Neutrophil (primary cell): ENCODE measurements at regions not wholly inside any gene's neighbourhood (a gene's known extent, or its start where the extent isn't known, plus 50 kb on each side); places are given as distances from the start of the nearest gene placed in this dataset.

Experiments
- H3K27ac ChIP-seq: fragments of 200-600 bp; sonication (generic); 2 replicates; pipeline ENCODE4 v1.5.1; 2016; ENCODE audit warnings: mild to moderate bottlenecking, moderate library complexity
- H3K27me3 ChIP-seq: fragments of 200-600 bp; sonication (generic); 2 replicates; pipeline ENCODE4 v1.6.0; 2016; ENCODE audit warnings: mild to moderate bottlenecking
- H3K36me3 ChIP-seq: fragments of 200-600 bp; sonication (generic); 2 replicates; pipeline ENCODE4 v1.5.1; 2017
- H3K4me1 ChIP-seq, 2 experiments: fragments of 200-600 bp in 1 of 2; sonication (generic) in 1 of 2; 1 replicate in 1 of 2; 2 replicates in 1 of 2; pipeline versions ENCODE4 v1.5.1 to v1.6.1; 2013 to 2016; ENCODE audit warnings: low read depth in 1 of 2, low read length in 1 of 2, mild to moderate bottlenecking in 1 of 2, moderate library complexity in 1 of 2; ENCODE audit not compliant: control insufficient read depth in 1 of 2, insufficient read depth in 1 of 2
- H3K4me3 ChIP-seq, 2 experiments: fragments of 200-600 bp in 1 of 2; sonication (generic) in 1 of 2; 1 replicate in 1 of 2; 2 replicates in 1 of 2; pipeline ENCODE4 v1.5.1; 2013 to 2016; ENCODE audit warnings: low read depth in 1 of 2, low read length in 1 of 2, mild to moderate bottlenecking in 1 of 2, moderate library complexity in 1 of 2
- H3K9me3 ChIP-seq: fragments of 200-600 bp; sonication (generic); 2 replicates; pipeline ENCODE4 v1.5.1; 2016
- TF ChIP-seq, protein P1 (sequence below): fragments of 200-600 bp; sonication (generic); IDR thresholded peaks from 2 replicates; pipeline ENCODE4 v1.5.1; 2016; ENCODE audit warnings: antibody characterized with exemption

DNA sequence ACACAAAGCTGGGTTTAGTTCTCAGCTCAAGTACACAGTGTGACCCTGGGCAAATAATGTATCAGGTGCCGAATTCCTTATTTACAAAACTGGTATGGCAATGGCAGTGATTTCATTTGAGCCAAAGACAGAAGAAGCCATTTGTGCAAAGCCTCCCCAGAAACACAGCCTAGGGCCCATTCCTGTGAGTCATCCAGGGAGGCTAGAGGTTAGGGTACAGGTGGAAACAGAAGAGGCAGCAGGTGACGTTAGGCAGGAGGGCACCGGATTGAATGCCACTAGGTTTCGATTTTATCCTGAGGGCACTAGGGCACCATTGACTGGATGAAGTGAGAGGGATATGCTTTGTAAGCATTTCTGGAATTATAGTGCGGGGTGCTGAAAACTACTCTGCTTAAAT, 766.9 kb upstream of the NR2F2 start:
- Histone ChIP-seq H3K27me3 (no peaks in the 10 kb centered on the region), H3K9me3 (no peaks in the 10 kb centered on the region), H3K36me3 (no peaks in the 10 kb centered on the region), H3K4me3 (no peak overlapping the region), H3K4me1 (no peaks in the 10 kb centered on the region), H3K27ac (no peak overlapping the region)
- TF ChIP-seq, protein P1, sequence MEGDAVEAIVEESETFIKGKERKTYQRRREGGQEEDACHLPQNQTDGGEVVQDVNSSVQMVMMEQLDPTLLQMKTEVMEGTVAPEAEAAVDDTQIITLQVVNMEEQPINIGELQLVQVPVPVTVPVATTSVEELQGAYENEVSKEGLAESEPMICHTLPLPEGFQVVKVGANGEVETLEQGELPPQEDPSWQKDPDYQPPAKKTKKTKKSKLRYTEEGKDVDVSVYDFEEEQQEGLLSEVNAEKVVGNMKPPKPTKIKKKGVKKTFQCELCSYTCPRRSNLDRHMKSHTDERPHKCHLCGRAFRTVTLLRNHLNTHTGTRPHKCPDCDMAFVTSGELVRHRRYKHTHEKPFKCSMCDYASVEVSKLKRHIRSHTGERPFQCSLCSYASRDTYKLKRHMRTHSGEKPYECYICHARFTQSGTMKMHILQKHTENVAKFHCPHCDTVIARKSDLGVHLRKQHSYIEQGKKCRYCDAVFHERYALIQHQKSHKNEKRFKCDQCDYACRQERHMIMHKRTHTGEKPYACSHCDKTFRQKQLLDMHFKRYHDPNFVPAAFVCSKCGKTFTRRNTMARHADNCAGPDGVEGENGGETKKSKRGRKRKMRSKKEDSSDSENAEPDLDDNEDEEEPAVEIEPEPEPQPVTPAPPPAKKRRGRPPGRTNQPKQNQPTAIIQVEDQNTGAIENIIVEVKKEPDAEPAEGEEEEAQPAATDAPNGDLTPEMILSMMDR = no peak

DNA sequence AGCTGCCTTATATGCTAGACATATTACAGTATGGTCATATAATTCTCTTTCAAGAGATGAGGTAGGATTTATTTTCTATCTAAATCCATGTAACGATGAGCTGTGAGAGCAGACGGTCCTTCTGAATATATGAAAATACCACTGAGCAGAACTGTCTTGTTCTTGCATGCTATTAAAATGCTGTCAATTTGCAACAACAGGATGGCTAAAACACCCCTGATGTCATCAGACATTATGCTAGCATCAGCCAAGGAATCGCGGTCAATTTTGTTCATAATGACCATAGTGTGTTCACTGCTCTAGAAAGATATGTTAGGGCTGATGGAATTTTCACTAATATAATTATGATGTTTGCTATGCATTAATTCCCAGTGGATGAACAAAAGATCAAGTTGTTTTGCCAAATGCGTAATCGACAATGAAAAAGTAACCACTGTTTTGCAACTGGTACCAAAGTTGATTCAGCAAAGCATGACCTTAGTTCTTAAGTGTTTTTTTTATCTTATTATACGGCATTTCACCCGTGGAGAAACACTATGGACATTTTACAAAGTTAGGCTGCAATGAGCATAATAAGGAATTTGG, 765.4 kb upstream of the NR2F2 start:
- Histone ChIP-seq H3K9me3 (no peaks in the 10 kb centered on the region), H3K27ac (no peak overlapping the region), H3K36me3 (no peaks in the 10 kb centered on the region), H3K27me3 (no peaks in the 10 kb centered on the region), H3K4me3 (no peak overlapping the region), H3K4me1 (no peaks in the 10 kb centered on the region)
- TF ChIP-seq, protein P1 = no peak

DNA sequence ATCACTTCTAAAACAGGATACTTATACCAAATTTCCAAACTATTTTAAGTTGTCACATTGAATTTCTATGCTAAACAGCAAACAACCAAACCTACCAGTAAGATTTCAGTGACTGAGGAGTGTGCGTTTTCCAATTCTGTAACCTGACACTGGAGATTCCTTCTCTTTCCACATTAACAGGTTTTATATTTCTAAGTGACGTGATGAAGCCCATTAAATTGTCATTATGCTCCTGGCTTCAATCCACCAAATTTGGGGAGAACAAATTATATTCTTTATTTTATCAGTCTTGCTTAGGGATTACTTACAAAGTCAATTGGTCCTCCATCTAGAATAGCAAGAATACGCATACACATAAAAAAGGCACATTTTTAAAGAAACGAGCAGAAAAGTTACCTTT, 764.8 kb upstream of the NR2F2 start:
- H3K27me3 ChIP-seq = no peaks in the 10 kb centered on the region
- no peak overlapping the region for H3K4me3 ChIP-seq

DNA sequence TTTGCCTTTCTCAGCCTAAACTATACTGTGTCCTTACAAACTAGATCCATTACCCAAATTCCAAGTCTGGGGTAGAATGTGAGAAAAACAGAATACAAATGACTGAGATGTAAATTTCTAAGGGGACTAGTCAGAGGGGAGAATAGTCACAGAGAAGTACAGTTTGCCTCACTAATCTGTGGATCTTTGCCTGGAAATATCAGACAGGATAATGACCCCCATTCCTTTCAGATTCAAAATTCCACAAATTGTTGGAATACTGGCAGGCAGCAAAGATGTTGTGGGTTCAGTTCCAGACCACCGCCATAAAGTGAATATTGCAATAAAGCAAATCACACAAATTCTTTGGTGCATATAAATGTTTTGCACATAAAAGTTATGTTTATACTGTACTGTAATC, 762.8 kb upstream of the NR2F2 start:
- no peaks in the 10 kb centered on the region for H3K36me3 ChIP-seq
- H3K27ac ChIP-seq = no peak overlapping the region
- TF ChIP-seq, protein P1 = no peak
- no peaks in the 10 kb centered on the region for H3K9me3 ChIP-seq
- H3K4me3 ChIP-seq = no peak overlapping the region
- no peaks in the 10 kb centered on the region for H3K4me1 ChIP-seq
- H3K27me3 ChIP-seq = no peaks in the 10 kb centered on the region

More for the DNA sequence above, 764.8 kb upstream of the NR2F2 start:
- no peaks in the 10 kb centered on the region for H3K36me3 ChIP-seq
- no peaks in the 10 kb centered on the region for H3K9me3 ChIP-seq
- TF ChIP-seq, protein P1 = no peak
- H3K27ac ChIP-seq = no peak overlapping the region
- no peaks in the 10 kb centered on the region for H3K4me1 ChIP-seq

DNA sequence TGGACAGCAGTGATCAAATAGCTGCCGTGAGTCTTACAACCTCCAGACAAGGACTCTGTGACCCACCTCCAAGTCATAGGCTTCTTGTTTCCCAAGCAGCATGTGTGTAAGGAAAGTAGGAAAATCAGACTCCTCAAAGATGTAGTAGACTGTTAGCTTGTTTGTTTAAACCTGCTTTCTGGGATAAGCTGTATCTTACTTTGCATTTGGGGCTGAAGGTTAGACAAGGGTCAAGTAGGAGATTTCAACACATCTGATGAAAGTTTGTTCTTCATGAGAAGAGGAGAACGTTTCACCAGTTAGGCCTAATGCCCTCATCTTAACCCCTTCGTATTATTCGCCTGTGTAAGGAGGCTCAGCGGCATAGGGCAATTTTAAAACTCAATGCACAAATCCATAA, 756.4 kb upstream of the NR2F2 start:
- Histone ChIP-seq H3K4me3 (no peak overlapping the region), H3K4me1 (no peaks in the 10 kb centered on the region), H3K36me3 (no peaks in the 10 kb centered on the region), H3K27ac (no peak overlapping the region), H3K27me3 (no peaks in the 10 kb centered on the region), H3K9me3 (no peaks in the 10 kb centered on the region)
- TF ChIP-seq, protein P1 = no peak

DNA sequence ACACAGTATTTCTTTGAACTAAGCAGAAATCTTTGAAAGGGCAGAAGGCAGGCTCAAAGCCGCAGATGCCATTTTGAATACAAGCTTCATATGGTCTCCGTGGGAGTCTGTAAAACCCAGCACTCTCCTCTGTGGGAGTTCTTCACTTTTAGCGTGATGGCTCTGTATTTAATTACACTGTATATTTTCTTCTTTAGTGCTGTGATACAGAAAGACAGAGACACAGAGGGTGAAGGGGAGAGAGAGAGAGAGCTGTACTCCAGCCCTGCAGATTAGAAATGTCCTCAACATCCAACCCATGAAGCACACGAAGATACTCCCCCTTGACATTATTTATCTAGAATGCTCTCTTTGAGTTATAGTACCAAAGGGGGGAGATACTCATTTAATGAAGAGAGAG, 752.6 kb upstream of the NR2F2 start:
- no peaks in the 10 kb centered on the region for H3K36me3 ChIP-seq
- no peaks in the 10 kb centered on the region for H3K4me1 ChIP-seq
- no peak overlapping the region for H3K27ac ChIP-seq
- H3K4me3 ChIP-seq = no peak overlapping the region
- no peaks in the 10 kb centered on the region for H3K27me3 ChIP-seq
- TF ChIP-seq, protein P1 = no peak
- no peaks in the 10 kb centered on the region for H3K9me3 ChIP-seq
